ENCODE measurements at regions not wholly inside any gene's neighbourhood (a gene's known extent, or its start where the extent isn't known, plus 50 kb on each side); places are given as distances from the start of the nearest gene placed in this dataset.

GRCh38 chr6:4513561-4513960 is 262.6 kb upstream of the CDYL start:
- TF ChIP-seq EZH2 (IDR thresholded peaks at IDR 0.05; ENCODE audit: insufficient read depth, poor library complexity, severe bottlenecking) (no peak), EZH2phosphoT487 (IDR thresholded peaks at IDR 0.05; ENCODE audit: insufficient read depth, low read depth) (no peak)

Data from GM23248 (cell line).